ENCODE measurements at regions not wholly inside any gene's neighbourhood (a gene's known extent, or its start where the extent isn't known, plus 50 kb on each side); places are given as distances from the start of the nearest gene placed in this dataset.
A peak's percentile ranks its signal among the peaks of the same experiment; 100 is the strongest.

GRCh38 chr20:6954219-6954618 is 186.7 kb downstream of the BMP2 start:
- Histone ChIP-seq H3K4me1 (ENCODE audit: control insufficient read depth in 2 of 3, insufficient read depth in 2 of 3, low read depth in 1 of 3, low read length in 3 of 3) (no peaks in the 10 kb centered on the region), H3K4me3 (ENCODE audit: low read length in 3 of 3) (no peak overlapping the region), H3K36me3 (ENCODE audit: control insufficient read depth in 2 of 3, insufficient read depth in 3 of 3, low read length in 3 of 3) (no peaks in the 10 kb centered on the region), H3K9me3 (ENCODE audit: control insufficient read depth in 2 of 3, insufficient read depth in 1 of 3, low read length in 3 of 3) (no peaks in the 10 kb centered on the region), H3K27me3 (ENCODE audit: control insufficient read depth, insufficient read depth, low read length) (no peaks in the 10 kb centered on the region), H3K27ac (ENCODE audit: low read depth in 2 of 2, low read length in 2 of 2) (no peak overlapping the region), H3K9ac (ENCODE audit: low read length in 3 of 3) (no peak overlapping the region)
- no peak for DNase-seq
- FAIRE-seq, result no peak
- intact Hi-C loops (cut with DNase I), result no loop called here
- no peak for TF ChIP-seq CTCF (IDR thresholded peaks at IDR 0.05; ENCODE audit: borderline replicate concordance, extremely low read depth, insufficient read depth)

GRCh38 chr20:6956056-6956455 is 188.6 kb downstream of the BMP2 start:
- Histone ChIP-seq H3K4me1 (ENCODE audit: control insufficient read depth in 2 of 3, insufficient read depth in 2 of 3, low read depth in 1 of 3, low read length in 3 of 3) (no peaks in the 10 kb centered on the region), H3K9me3 (ENCODE audit: control insufficient read depth in 2 of 3, insufficient read depth in 1 of 3, low read length in 3 of 3) (no peaks in the 10 kb centered on the region), H3K4me3 (ENCODE audit: low read length in 3 of 3) (no peak overlapping the region), H3K36me3 (ENCODE audit: control insufficient read depth in 2 of 3, insufficient read depth in 3 of 3, low read length in 3 of 3) (no peaks in the 10 kb centered on the region), H3K27me3 (ENCODE audit: control insufficient read depth, insufficient read depth, low read length) (no peaks in the 10 kb centered on the region), H3K27ac (ENCODE audit: low read depth in 2 of 2, low read length in 2 of 2) (no peak overlapping the region), H3K9ac (ENCODE audit: low read length in 3 of 3) (no peak overlapping the region)
- DNase-seq (no peak), FAIRE-seq (no peak)
- no peak for TF ChIP-seq CTCF (IDR thresholded peaks at IDR 0.05; ENCODE audit: borderline replicate concordance, extremely low read depth, insufficient read depth)
- intact Hi-C loops (cut with DNase I), result no loop called here

GRCh38 chr20:6956574-6956973 is 189.1 kb downstream of the BMP2 start:
- no peak for DNase-seq
- intact Hi-C loops (cut with DNase I), result no loop called here
- H3K27me3 ChIP-seq (ENCODE audit: control insufficient read depth, insufficient read depth, low read length), result no peaks in the 10 kb centered on the region
- H3K9ac ChIP-seq (ENCODE audit: low read length in 3 of 3), result no peak overlapping the region
- H3K36me3 ChIP-seq (ENCODE audit: control insufficient read depth in 2 of 3, insufficient read depth in 3 of 3, low read length in 3 of 3), result no peaks in the 10 kb centered on the region
- FAIRE-seq, result no peak
- H3K4me1 ChIP-seq (ENCODE audit: control insufficient read depth in 2 of 3, insufficient read depth in 2 of 3, low read depth in 1 of 3, low read length in 3 of 3), result no peaks in the 10 kb centered on the region
- H3K9me3 ChIP-seq (ENCODE audit: control insufficient read depth in 2 of 3, insufficient read depth in 1 of 3, low read length in 3 of 3), result no peaks in the 10 kb centered on the region
- H3K4me3 ChIP-seq (ENCODE audit: low read length in 3 of 3), result no peak overlapping the region
- H3K27ac ChIP-seq (ENCODE audit: low read depth in 2 of 2, low read length in 2 of 2), result no peak overlapping the region
- no peak for TF ChIP-seq CTCF (IDR thresholded peaks at IDR 0.05; ENCODE audit: borderline replicate concordance, extremely low read depth, insufficient read depth)

DNA sequence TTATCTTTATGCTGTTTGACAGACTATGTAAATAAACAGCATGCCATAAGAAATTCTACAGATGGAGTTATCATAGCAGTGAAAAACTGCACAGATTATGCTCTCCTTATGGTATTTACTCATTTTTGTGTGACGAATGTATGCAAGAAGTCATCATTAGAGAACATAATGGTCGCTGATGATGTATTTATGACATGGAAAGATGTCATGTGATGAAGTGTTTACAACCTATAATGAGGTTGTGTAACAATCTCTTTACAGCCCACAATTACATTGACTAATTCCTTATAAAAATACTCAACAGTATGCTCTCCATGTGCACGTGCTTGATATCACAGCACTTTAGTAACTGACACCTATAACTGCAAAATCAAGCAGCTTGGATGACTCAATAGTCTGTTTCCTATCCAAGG is 192.4 kb downstream of the BMP2 start:
- Histone ChIP-seq H3K27ac (ENCODE audit: low read depth in 2 of 2, low read length in 2 of 2) (no peak overlapping the region), H3K36me3 (ENCODE audit: control insufficient read depth in 2 of 3, insufficient read depth in 3 of 3, low read length in 3 of 3) (no peaks in the 10 kb centered on the region), H3K9me3 (ENCODE audit: control insufficient read depth in 2 of 3, insufficient read depth in 1 of 3, low read length in 3 of 3) (no peaks in the 10 kb centered on the region), H3K4me1 (ENCODE audit: control insufficient read depth in 2 of 3, insufficient read depth in 2 of 3, low read depth in 1 of 3, low read length in 3 of 3) (no peaks in the 10 kb centered on the region), H3K27me3 (ENCODE audit: control insufficient read depth, insufficient read depth, low read length) (no peaks in the 10 kb centered on the region), H3K9ac (ENCODE audit: low read length in 3 of 3) (no peak overlapping the region), H3K4me3 (ENCODE audit: low read length in 3 of 3) (no peak overlapping the region)
- DNase-seq, result peak in 1 of 5 donors; percentile 2
- no peak for FAIRE-seq
- no peak for TF ChIP-seq CTCF (IDR thresholded peaks at IDR 0.05; ENCODE audit: borderline replicate concordance, extremely low read depth, insufficient read depth)
- intact Hi-C loops (cut with DNase I), result no loop called here
